Panc1 (cell line): ENCODE measurements at regions not wholly inside any gene's neighbourhood (a gene's known extent, or its start where the extent isn't known, plus 50 kb on each side); places are given as distances from the start of the nearest gene placed in this dataset.
"Not testable (repeated sequence)": the region's sequence is repeated elsewhere in the genome, so short reads cannot be mapped to it uniquely, and the experiment has no call there.

Experiments
- ATAC-seq: fragments of 200-7000 bp; cut with Tn5 transposase; 2 replicates; pipeline ENCODE4 v1.9.1; 2020; ENCODE audit warnings: mild to moderate bottlenecking, moderate library complexity
- BruUV-seq: library from RNA; stranded (reverse); fragments of 400-500 nt; replicated peaks from 2 replicates; lab custom pipeline; 2021; lab: Mats Ljungman, UMichigan
- CTCF ChIA-PET: fragments of 300-600 bp; sonication (Branson Sonifier 250); formaldehyde crosslinking; loops from one replicate; lab custom pipeline; 2022; ENCODE audit warnings: antibody characterized with exemption; lab: Charles Lee
- POLR2A ChIA-PET: fragments of 300-600 bp; sonication (Branson Sonifier 250); formaldehyde crosslinking; loops from one replicate; lab custom pipeline; 2022; ENCODE audit warnings: antibody characterized with exemption; lab: Charles Lee
- DNase-seq: peaks from one replicate; pipeline ENCODE4 v3.0.0-alpha.2; 2010; ENCODE audit warnings: low read depth, low spot score
- H3K27ac ChIP-seq: 2 replicates; pipeline ENCODE4 v1.5.1; 2011; ENCODE audit warnings: mild to moderate bottlenecking, low read length, inconsistent platforms
- H3K27me3 ChIP-seq: fragments of 200-500 bp; sonication (Bioruptor generic); 2 replicates; pipeline ENCODE4 v1.6.0; 2014; ENCODE audit warnings: low read length, inconsistent platforms; ENCODE audit not compliant: control insufficient read depth, insufficient read depth
- H3K36me3 ChIP-seq: fragments of 200-500 bp; sonication (Bioruptor generic); 2 replicates; pipeline ENCODE4 v1.5.1; 2014; ENCODE audit warnings: inconsistent platforms, mild to moderate bottlenecking, low read length, moderate library complexity; ENCODE audit not compliant: control insufficient read depth, insufficient read depth
- H3K4me1 ChIP-seq: 2 replicates; pipeline ENCODE4 v1.5.1; 2011; ENCODE audit warnings: inconsistent platforms, mild to moderate bottlenecking, low read length, moderate library complexity; ENCODE audit not compliant: control insufficient read depth, insufficient read depth
- H3K4me3 ChIP-seq, 2 experiments: 2 replicates each; pipeline ENCODE4 v1.5.1; 2011 to 2012; ENCODE audit warnings: low read depth in 2 of 2, low read length in 2 of 2, mild to moderate bottlenecking in 2 of 2, inconsistent platforms in 1 of 2, moderate library complexity in 1 of 2
- H3K9me3 ChIP-seq: fragments of 200-500 bp; sonication (Bioruptor generic); 2 replicates; pipeline ENCODE4 v1.5.1; 2014; ENCODE audit warnings: low read depth, mild to moderate bottlenecking, inconsistent platforms, low read length, moderate library complexity; ENCODE audit not compliant: control insufficient read depth, insufficient read depth
- CTCF ChIP-seq: fragments of 450-650 bp; IDR thresholded peaks from 2 replicates; pipeline ENCODE4 v1.5.1; 2017; ENCODE audit warnings: mild to moderate bottlenecking
- POLR2AphosphoS5 ChIP-seq: IDR thresholded peaks from 2 replicates; pipeline ENCODE4 v1.6.1; 2012; ENCODE audit warnings: mild to moderate bottlenecking, low read depth, low read length, moderate library complexity
- REST ChIP-seq, 2 experiments: IDR thresholded peaks; 2 replicates each; pipeline ENCODE4 v1.6.1; 2011 to 2012; ENCODE audit warnings: low read depth in 2 of 2, control low read depth in 1 of 2, low read length in 1 of 2, mild to moderate bottlenecking in 1 of 2, moderate library complexity in 1 of 2; ENCODE audit not compliant: insufficient read depth in 1 of 2
- SIN3A ChIP-seq: IDR thresholded peaks from 2 replicates; pipeline ENCODE4 v1.6.1; 2012; ENCODE audit warnings: low read depth, mild to moderate bottlenecking, low read length, moderate library complexity, borderline replicate concordance; ENCODE audit not compliant: insufficient read depth
- TCF7L2 ChIP-seq: IDR thresholded peaks from 2 replicates; pipeline ENCODE4 v1.6.1; 2011; ENCODE audit warnings: mild to moderate bottlenecking, low read depth, low read length, inconsistent platforms
- in situ Hi-C: cut with HindIII; loops from 2 replicates; pipeline ENCODE4 v1.10.0; 2016; ENCODE audit warnings: low sequenced_read_pairs, low pct_unique_long_range_greater_than_20kb
- intact Hi-C: fragments of 100-400 bp; cut with micrococcal nuclease; formaldehyde crosslinking; loops from one replicate; pipeline ENCODE4 v1.10.0; 2022; ENCODE audit not compliant: unreplicated experiment

- H3K4me1 ChIP-seq: no peaks in the 10 kb centered on the region
- H3K9me3 ChIP-seq: no peaks in the 10 kb centered on the region
- no TSS peak for BruUV-seq
- ChIA-PET POLR2A (no interaction called here), CTCF (no interaction called here)
- intact Hi-C loops: no loop called here
- ATAC-seq: no peak
- no peaks in the 10 kb centered on the region for H3K36me3 ChIP-seq
- H3K27me3 ChIP-seq: peaks cover 11% of the 10 kb centered on the region
- H3K27ac ChIP-seq: no peak overlapping the region
- no peak overlapping the region for H3K4me3 ChIP-seq
- no peak for DNase-seq
- TF ChIP-seq SIN3A (no peak), POLR2AphosphoS5 (no peak), REST (IDR thresholded peaks at IDR 0.05; ENCODE audit: insufficient read depth in 1 of 2, low read depth in 2 of 2, low read length in 1 of 2) (no peak), CTCF (no peak), TCF7L2 (no peak)
- in situ Hi-C loops: no loop called here
Observed at GRCh38 chr10:45100429-45100828, 99.7 kb downstream of the ZNF22 start.

- Histone ChIP-seq H3K27ac (no peak overlapping the region), H3K27me3 (peaks cover 14% of the 10 kb centered on the region), H3K4me1 (no peaks in the 10 kb centered on the region), H3K36me3 (no peaks in the 10 kb centered on the region), H3K9me3 (no peaks in the 10 kb centered on the region), H3K4me3 (no peak overlapping the region)
- TF ChIP-seq POLR2AphosphoS5 (no peak), REST (IDR thresholded peaks at IDR 0.05; ENCODE audit: insufficient read depth in 1 of 2, low read depth in 2 of 2, low read length in 1 of 2) (no peak), CTCF (no peak), TCF7L2 (no peak), SIN3A (no peak)
- intact Hi-C loops (no loop called here), in situ Hi-C loops (no loop called here)
- ATAC-seq: no peak
- no peak for DNase-seq
- ChIA-PET POLR2A (no interaction called here), CTCF (no interaction called here)
- no TSS peak for BruUV-seq
Observed at GRCh38 chr10:45104674-45105073, 104.0 kb downstream of the ZNF22 start.

- DNase-seq, ATAC-seq, intact Hi-C loops, CTCF ChIA-PET, BruUV-seq, H3K36me3 ChIP-seq, H3K4me1 ChIP-seq, H3K9me3 ChIP-seq, H3K27ac ChIP-seq, POLR2A ChIA-PET, in situ Hi-C loops, H3K4me3 ChIP-seq: not testable (repeated sequence)
- peaks cover 12% of the 10 kb centered on the region for H3K27me3 ChIP-seq
Observed at GRCh38 chr10:45105309-45105708, 104.6 kb downstream of the ZNF22 start.
